Renal cortex interstitium (tissue), 11 donors: ENCODE measurements at regions not wholly inside any gene's neighbourhood (a gene's known extent, or its start where the extent isn't known, plus 50 kb on each side); places are given as distances from the start of the nearest gene placed in this dataset.

ENCODE experiments used
- DNase-seq, 11 donors: peaks; one replicate each; pipeline ENCODE4 v3.0.0-alpha.2; 2013; ENCODE audit warnings: low read depth in 9 of 11, low spot score in 4 of 11; ENCODE audit errors: extremely low read depth in 1 of 11

- no peak for DNase-seq
These were observed 88.2 kb upstream of the PALMD start for GRCh38 chr1:99557546-99558202.

GRCh38 chr1:99559166-99559565 is 86.7 kb upstream of the PALMD start:
- no peak for DNase-seq

GRCh38 chr1:99560207-99561040 is 85.5 kb upstream of the PALMD start:
- DNase-seq, result no peak

- no peak for DNase-seq
These were observed 84.0 kb upstream of the PALMD start for GRCh38 chr1:99561952-99562351.

- DNase-seq, result no peak
These were observed 80.2 kb upstream of the PALMD start for GRCh38 chr1:99565606-99566289.

GRCh38 chr1:99566290-99567021 is 79.5 kb upstream of the PALMD start:
- no peak for DNase-seq

GRCh38 chr1:99570486-99571089 is 75.3 kb upstream of the PALMD start:
- no peak for DNase-seq

- DNase-seq, result peak in 2 of 11 donors; percentile 23 to 35
These were observed 74.7 kb upstream of the PALMD start for GRCh38 chr1:99571092-99571734.

- no peak for DNase-seq
These were observed 72.3 kb upstream of the PALMD start for GRCh38 chr1:99573431-99574217.

- DNase-seq, result no peak
These were observed 68.6 kb upstream of the PALMD start for GRCh38 chr1:99577313-99577712.

GRCh38 chr1:99579691-99580172 is 66.2 kb upstream of the PALMD start:
- no peak for DNase-seq

- no peak for DNase-seq
These were observed 65.5 kb upstream of the PALMD start for GRCh38 chr1:99580451-99580850.

GRCh38 chr1:99587008-99587407 is 58.9 kb upstream of the PALMD start:
- DNase-seq, result no peak

- no peak for DNase-seq
These were observed 56.7 kb upstream of the PALMD start for GRCh38 chr1:99589186-99589636.

GRCh38 chr1:99590578-99591209 is 55.2 kb upstream of the PALMD start:
- DNase-seq, result peak in 9 of 11 donors; percentile 13 to 33 (median 24)

- no peak for DNase-seq
These were observed 54.0 kb upstream of the PALMD start for GRCh38 chr1:99591886-99592285.

- DNase-seq, result no peak
These were observed 51.7 kb upstream of the PALMD start for GRCh38 chr1:99594205-99594604.
